Upper lobe of left lung (tissue), 6 donors: ENCODE measurements at regions not wholly inside any gene's neighbourhood (a gene's known extent, or its start where the extent isn't known, plus 50 kb on each side); places are given as distances from the start of the nearest gene placed in this dataset.

Experiments
- ATAC-seq, 2 donors: fragments of 200-7000 bp; cut with Tn5 transposase; one replicate each; pipeline ENCODE4 v1.9.1; 2022; ENCODE audit warnings: mild to moderate bottlenecking in 2 of 2, moderate library complexity in 2 of 2; ENCODE audit not compliant: low FRiP score in 2 of 2
- DNase-seq, 2 donors: peaks; one replicate each; pipeline ENCODE4 v3.0.0-alpha.2; 2019 to 2020
- H3K27ac ChIP-seq, 4 donors: fragments of 200-600 bp; sonication (generic); one replicate each; pipeline ENCODE4 v1.5.1; 2016 to 2019
- H3K27me3 ChIP-seq, 4 donors: fragments of 200-600 bp; sonication (generic); one replicate each; pipeline ENCODE4 v1.5.1; 2017 to 2019
- H3K36me3 ChIP-seq, 4 donors: fragments of 200-600 bp; sonication (generic); one replicate each; pipeline ENCODE4 v1.5.1; 2016 to 2019
- H3K4me1 ChIP-seq, 4 donors: fragments of 200-600 bp; sonication (generic); one replicate each; pipeline ENCODE4 v1.5.1; 2018 to 2019
- H3K4me3 ChIP-seq, 4 donors: fragments of 200-600 bp; sonication (generic); one replicate each; pipeline ENCODE4 v1.5.1; 2017 to 2019; ENCODE audit warnings: mild to moderate bottlenecking in 2 of 4, moderate library complexity in 1 of 4
- H3K9me3 ChIP-seq, 4 donors: fragments of 200-600 bp; sonication (generic); one replicate each; pipeline ENCODE4 v1.5.1; 2018 to 2019
- CTCF ChIP-seq, 6 experiments: fragments of 450-650 bp in 4 of 6; fragments of 200-600 bp in 2 of 6; sonication (generic) in 2 of 6; IDR thresholded peaks; one replicate each; pipeline ENCODE4 v1.5.1; 2016 to 2019; ENCODE audit warnings: antibody characterized with exemption in 6 of 6
- EP300 ChIP-seq, 4 donors: sonication (generic); formaldehyde crosslinking; IDR thresholded peaks; one replicate each; pipeline ENCODE4 v1.5.1; 2017; ENCODE audit warnings: antibody characterized with exemption in 4 of 4, control low read depth in 2 of 4
- POLR2A ChIP-seq, 4 donors: fragments of 450-650 bp; IDR thresholded peaks; one replicate each; pipeline ENCODE4 v1.5.1; 2016 to 2017; ENCODE audit warnings: antibody characterized with exemption in 4 of 4, mild to moderate bottlenecking in 2 of 4
- POLR2AphosphoS5 ChIP-seq, 2 donors: sonication (generic); formaldehyde crosslinking; IDR thresholded peaks; one replicate each; pipeline ENCODE4 v1.5.1; 2017; ENCODE audit warnings: antibody characterized with exemption in 2 of 2
- WGBS, 2 donors: methylation state at CpG; one replicate each; pipeline ENCODE4 v1.1.5; 2017 to 2018; 5-methylcytosine and 5-hydroxymethylcytosine counted together
- donor health status: DM: no; HTN: no; CAD: no; lungs with moderate emphysema.
- donor health status: DM: no; HTN: yes; CAD: no; lungs with severe emphysema.

- WGBS, 2 donors: 96 to 97% methylated on average over 2 of the region's 2 CpGs
These were observed 692.7 kb upstream of the SGO1 start for GRCh38 chr3:20878691-20879090.

GRCh38 chr3:20873235-20873634, 687.2 kb upstream of the SGO1 start:
- no peak overlapping the region for H3K4me3 ChIP-seq
- 88% methylated on average over 3 of the region's 3 CpGs for WGBS, 2 donors
- no peak for TF ChIP-seq EP300 (IDR thresholded peaks at IDR 0.05)
- TF ChIP-seq POLR2AphosphoS5 (IDR thresholded peaks at IDR 0.05): no peak
- TF ChIP-seq POLR2A (IDR thresholded peaks at IDR 0.05): no peak
- no peak for TF ChIP-seq CTCF (IDR thresholded peaks at IDR 0.05)
- H3K36me3 ChIP-seq: no peaks in the 10 kb centered on the region
- H3K9me3 ChIP-seq: no peaks in the 10 kb centered on the region
- no peaks in the 10 kb centered on the region for H3K4me1 ChIP-seq
- DNase-seq (no peak), ATAC-seq (no peak)
- H3K27ac ChIP-seq: no peak overlapping the region
- H3K27me3 ChIP-seq: no peaks in the 10 kb centered on the region

More at GRCh38 chr3:20878691-20879090, 692.7 kb upstream of the SGO1 start:
- DNase-seq: no peak
- H3K4me1 ChIP-seq: no peaks in the 10 kb centered on the region
- no peaks in the 10 kb centered on the region for H3K36me3 ChIP-seq
- no peak overlapping the region for H3K27ac ChIP-seq
- H3K9me3 ChIP-seq: no peaks in the 10 kb centered on the region
- H3K27me3 ChIP-seq: no peaks in the 10 kb centered on the region
- no peak for TF ChIP-seq EP300 (IDR thresholded peaks at IDR 0.05)
- TF ChIP-seq POLR2AphosphoS5 (IDR thresholded peaks at IDR 0.05): no peak
- no peak for TF ChIP-seq POLR2A (IDR thresholded peaks at IDR 0.05)
- TF ChIP-seq CTCF (IDR thresholded peaks at IDR 0.05): no peak
- ATAC-seq: no peak
- no peak overlapping the region for H3K4me3 ChIP-seq

GRCh38 chr3:20870106-20870899, 684.3 kb upstream of the SGO1 start:
- no peaks in the 10 kb centered on the region for H3K27me3 ChIP-seq
- H3K4me3 ChIP-seq: no peak overlapping the region
- H3K36me3 ChIP-seq: no peaks in the 10 kb centered on the region
- DNase-seq: no peak
- 79 to 81% methylated on average over 4 of the region's 4 CpGs for WGBS, 2 donors
- ATAC-seq: no peak
- TF ChIP-seq POLR2A (IDR thresholded peaks at IDR 0.05) (no peak), CTCF (IDR thresholded peaks at IDR 0.05) (no peak), POLR2AphosphoS5 (IDR thresholded peaks at IDR 0.05) (no peak), EP300 (IDR thresholded peaks at IDR 0.05) (no peak)
- H3K9me3 ChIP-seq: no peaks in the 10 kb centered on the region
- no peaks in the 10 kb centered on the region for H3K4me1 ChIP-seq
- no peak overlapping the region for H3K27ac ChIP-seq

- no peak for ATAC-seq
- Histone ChIP-seq H3K9me3 (peaks cover 0 to 7% (median 0%) of the 10 kb centered on the region in 4 donors), H3K27ac (no peak overlapping the region), H3K27me3 (no peaks in the 10 kb centered on the region), H3K4me1 (no peaks in the 10 kb centered on the region), H3K4me3 (no peak overlapping the region), H3K36me3 (no peaks in the 10 kb centered on the region)
- no peak for TF ChIP-seq CTCF (IDR thresholded peaks at IDR 0.05)
- TF ChIP-seq POLR2AphosphoS5 (IDR thresholded peaks at IDR 0.05): no peak
- TF ChIP-seq POLR2A (IDR thresholded peaks at IDR 0.05): no peak
- TF ChIP-seq EP300 (IDR thresholded peaks at IDR 0.05): no peak
- DNase-seq: no peak
These were observed 679.8 kb upstream of the SGO1 start for GRCh38 chr3:20865803-20866202.

DNA sequence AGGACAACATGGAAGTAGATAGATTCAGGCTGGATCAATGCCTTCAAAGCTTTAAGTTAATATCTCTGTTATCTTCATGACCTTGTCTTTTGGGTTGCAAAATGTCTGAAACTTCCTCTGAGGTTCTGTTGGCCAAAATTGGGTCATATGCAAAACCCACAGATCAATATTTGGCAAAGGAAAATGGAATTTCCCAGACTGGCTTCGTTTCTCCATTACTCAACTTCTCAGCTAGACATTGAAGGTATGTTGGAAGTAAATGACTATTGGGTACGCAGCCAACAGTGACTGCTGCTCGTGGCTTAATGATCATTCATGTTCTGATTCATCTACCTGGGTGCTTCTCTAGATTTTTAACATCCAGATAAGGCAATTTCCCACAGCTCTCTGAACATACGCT, 675.4 kb upstream of the SGO1 start:
- no peak overlapping the region for H3K4me3 ChIP-seq
- H3K4me1 ChIP-seq: no peaks in the 10 kb centered on the region
- WGBS, 2 donors: 70 to 74% methylated on average over 4 of the region's 4 CpGs
- H3K9me3 ChIP-seq: peaks cover 0 to 7% (median 0%) of the 10 kb centered on the region in 4 donors
- TF ChIP-seq POLR2AphosphoS5 (IDR thresholded peaks at IDR 0.05) (no peak), CTCF (IDR thresholded peaks at IDR 0.05) (no peak)
- no peak overlapping the region for H3K27ac ChIP-seq
- H3K27me3 ChIP-seq: no peaks in the 10 kb centered on the region
- H3K36me3 ChIP-seq: no peaks in the 10 kb centered on the region
- ATAC-seq (no peak), DNase-seq (no peak)
